HG02588 (cell line): ENCODE measurements at regions not wholly inside any gene's neighbourhood (a gene's known extent, or its start where the extent isn't known, plus 50 kb on each side); places are given as distances from the start of the nearest gene placed in this dataset.
"Not testable (repeated sequence)": the region's sequence is repeated elsewhere in the genome, so short reads cannot be mapped to it uniquely, and the experiment has no call there.

ENCODE experiments used
- ATAC-seq: cut with Tn5 transposase; IDR thresholded peaks from one replicate; pipeline ENCODE4 v1.9.1; 2021; ENCODE audit warnings: mild to moderate bottlenecking, moderate library complexity; ENCODE audit not compliant: unreplicated experiment

GRCh38 chr9:71514344-71514975 lies 253.9 kb downstream of the CEMIP2 start:
- ATAC-seq = no peak

GRCh38 chr9:71509054-71509453 lies 259.3 kb downstream of the CEMIP2 start:
- no peak for ATAC-seq

GRCh38 chr9:71508141-71508540 lies 260.2 kb downstream of the CEMIP2 start:
- ATAC-seq = not testable (repeated sequence)

- ATAC-seq = no peak
These were observed 261.5 kb downstream of the CEMIP2 start for GRCh38 chr9:71506821-71507220.

- no peak for ATAC-seq
These were observed 263.7 kb downstream of the CEMIP2 start for GRCh38 chr9:71504636-71505035.

GRCh38 chr9:71498691-71499090 lies 269.6 kb downstream of the CEMIP2 start:
- no peak for ATAC-seq

- ATAC-seq = no peak
These were observed 277.5 kb downstream of the CEMIP2 start for GRCh38 chr9:71490810-71491209.

GRCh38 chr9:71487061-71487460 lies 281.3 kb downstream of the CEMIP2 start:
- no peak for ATAC-seq

- no peak for ATAC-seq
These were observed 283.0 kb downstream of the CEMIP2 start for GRCh38 chr9:71485326-71485725.

- ATAC-seq = peak; percentile 54
These were observed 284.9 kb downstream of the CEMIP2 start for GRCh38 chr9:71483436-71483835.

- ATAC-seq = no peak
These were observed 288.7 kb downstream of the CEMIP2 start for GRCh38 chr9:71479621-71480020.

- ATAC-seq = no peak
These were observed 295.9 kb downstream of the CEMIP2 start for GRCh38 chr9:71472400-71472799.

GRCh38 chr9:71465392-71465791 lies 302.9 kb downstream of the CEMIP2 start:
- no peak for ATAC-seq

GRCh38 chr9:71459082-71459481 lies 309.2 kb downstream of the CEMIP2 start:
- ATAC-seq = no peak

- ATAC-seq = peak; percentile 77
These were observed 321.6 kb downstream of the CEMIP2 start for GRCh38 chr9:71446473-71447411.

GRCh38 chr9:71446106-71446472 lies 322.2 kb downstream of the CEMIP2 start:
- no peak for ATAC-seq

GRCh38 chr9:71442937-71443336 lies 321.5 kb upstream of the TRPM3 start:
- ATAC-seq = no peak

GRCh38 chr9:71441266-71441665 lies 319.8 kb upstream of the TRPM3 start:
- ATAC-seq = no peak

- no peak for ATAC-seq
These were observed 310.5 kb upstream of the TRPM3 start for GRCh38 chr9:71431931-71432330.

- ATAC-seq = not testable (repeated sequence)
These were observed 285.9 kb upstream of the TRPM3 start for GRCh38 chr9:71407341-71407740.

- ATAC-seq = no peak
These were observed 281.7 kb upstream of the TRPM3 start for GRCh38 chr9:71403106-71403505.

- no peak for ATAC-seq
These were observed 271.6 kb upstream of the TRPM3 start for GRCh38 chr9:71393005-71393404.
